ENCODE measurements at regions not wholly inside any gene's neighbourhood (a gene's known extent, or its start where the extent isn't known, plus 50 kb on each side); places are given as distances from the start of the nearest gene placed in this dataset.
"Not testable (repeated sequence)": the region's sequence is repeated elsewhere in the genome, so short reads cannot be mapped to it uniquely, and the experiment has no call there.

- FAIRE-seq = no peak
Measured at GRCh38 chr2:208807756-208808155, 401.2 kb downstream of the PTH2R start.

GRCh38 chr2:208811885-208812284 is 405.3 kb downstream of the PTH2R start:
- not testable (repeated sequence) for FAIRE-seq

GRCh38 chr2:208819190-208819589 is 412.6 kb downstream of the PTH2R start:
- no peak for FAIRE-seq

GRCh38 chr2:208820014-208820688 is 413.6 kb downstream of the PTH2R start:
- no peak for FAIRE-seq

GRCh38 chr2:208827109-208827508 is 420.5 kb downstream of the PTH2R start:
- no peak for FAIRE-seq

GRCh38 chr2:208827549-208828221 is 421.1 kb downstream of the PTH2R start:
- FAIRE-seq = no peak

- no peak for FAIRE-seq
Measured at GRCh38 chr2:208830203-208830602, 423.6 kb downstream of the PTH2R start.

GRCh38 chr2:208847651-208848050 is 441.1 kb downstream of the PTH2R start:
- FAIRE-seq = no peak

GRCh38 chr2:208854717-208855116 is 448.1 kb downstream of the PTH2R start:
- FAIRE-seq = no peak

- FAIRE-seq = no peak
Measured at GRCh38 chr2:208867374-208867773, 460.8 kb downstream of the PTH2R start.

GRCh38 chr2:208872591-208872990 is 466.0 kb downstream of the PTH2R start:
- no peak for FAIRE-seq

GRCh38 chr2:208879666-208880065 is 473.1 kb downstream of the PTH2R start:
- FAIRE-seq = no peak

- FAIRE-seq = no peak
Measured at GRCh38 chr2:208880171-208880570, 473.6 kb downstream of the PTH2R start.

- no peak for FAIRE-seq
Measured at GRCh38 chr2:208890486-208890885, 483.9 kb downstream of the PTH2R start.

- FAIRE-seq = no peak
Measured at GRCh38 chr2:208892203-208892602, 485.6 kb downstream of the PTH2R start.

- FAIRE-seq = no peak
Measured at GRCh38 chr2:208906330-208906729, 499.7 kb downstream of the PTH2R start.

GRCh38 chr2:208915401-208915800 is 508.4 kb upstream of the MAP2 start:
- FAIRE-seq = no peak

GRCh38 chr2:208916881-208917280 is 507.0 kb upstream of the MAP2 start:
- FAIRE-seq = no peak

- FAIRE-seq = not testable (repeated sequence)
Measured at GRCh38 chr2:208921358-208921757, 502.5 kb upstream of the MAP2 start.

- no peak for FAIRE-seq
Measured at GRCh38 chr2:208927867-208928266, 496.0 kb upstream of the MAP2 start.

- no peak for FAIRE-seq
Measured at GRCh38 chr2:208929139-208929864, 494.5 kb upstream of the MAP2 start.

GRCh38 chr2:208929894-208930427 is 493.9 kb upstream of the MAP2 start:
- FAIRE-seq = no peak

- no peak for FAIRE-seq
Measured at GRCh38 chr2:208935531-208935930, 488.3 kb upstream of the MAP2 start.

- no peak for FAIRE-seq
Measured at GRCh38 chr2:208937521-208937920, 486.3 kb upstream of the MAP2 start.

All from colon (tissue), 2 donors.